ENCODE measurements at regions not wholly inside any gene's neighbourhood (a gene's known extent, or its start where the extent isn't known, plus 50 kb on each side); places are given as distances from the start of the nearest gene placed in this dataset.

DNA sequence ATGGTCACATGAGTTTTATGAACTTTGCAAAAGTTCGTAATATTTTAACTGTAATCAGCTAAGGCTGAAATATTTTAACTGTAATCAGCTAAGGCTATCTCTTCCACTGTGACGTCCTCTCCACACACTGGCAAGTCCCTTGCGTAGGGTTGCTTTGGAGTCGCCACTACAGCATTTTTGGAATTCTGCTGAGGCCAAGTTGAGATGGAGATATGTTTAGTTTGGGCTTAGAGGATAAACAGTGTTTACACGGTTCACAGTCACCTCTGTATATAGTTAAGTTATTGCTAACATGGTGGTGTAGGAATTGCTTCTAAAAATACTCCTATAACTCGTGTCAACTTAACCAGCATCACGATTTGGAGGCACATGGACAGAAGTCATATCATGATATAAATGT lies 143.6 kb upstream of the SERP2 start:
- TF ChIP-seq, protein P1, sequence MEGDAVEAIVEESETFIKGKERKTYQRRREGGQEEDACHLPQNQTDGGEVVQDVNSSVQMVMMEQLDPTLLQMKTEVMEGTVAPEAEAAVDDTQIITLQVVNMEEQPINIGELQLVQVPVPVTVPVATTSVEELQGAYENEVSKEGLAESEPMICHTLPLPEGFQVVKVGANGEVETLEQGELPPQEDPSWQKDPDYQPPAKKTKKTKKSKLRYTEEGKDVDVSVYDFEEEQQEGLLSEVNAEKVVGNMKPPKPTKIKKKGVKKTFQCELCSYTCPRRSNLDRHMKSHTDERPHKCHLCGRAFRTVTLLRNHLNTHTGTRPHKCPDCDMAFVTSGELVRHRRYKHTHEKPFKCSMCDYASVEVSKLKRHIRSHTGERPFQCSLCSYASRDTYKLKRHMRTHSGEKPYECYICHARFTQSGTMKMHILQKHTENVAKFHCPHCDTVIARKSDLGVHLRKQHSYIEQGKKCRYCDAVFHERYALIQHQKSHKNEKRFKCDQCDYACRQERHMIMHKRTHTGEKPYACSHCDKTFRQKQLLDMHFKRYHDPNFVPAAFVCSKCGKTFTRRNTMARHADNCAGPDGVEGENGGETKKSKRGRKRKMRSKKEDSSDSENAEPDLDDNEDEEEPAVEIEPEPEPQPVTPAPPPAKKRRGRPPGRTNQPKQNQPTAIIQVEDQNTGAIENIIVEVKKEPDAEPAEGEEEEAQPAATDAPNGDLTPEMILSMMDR (IDR thresholded peaks at IDR 0.05) = no peak
- TF ChIP-seq POLR2A (IDR thresholded peaks at IDR 0.05) = no peak
- no peak for TF ChIP-seq EP300 (IDR thresholded peaks at IDR 0.05)

Measured in tibial nerve (tissue), 4 donors.